GM06990 (cell line): ENCODE measurements at regions not wholly inside any gene's neighbourhood (a gene's known extent, or its start where the extent isn't known, plus 50 kb on each side); places are given as distances from the start of the nearest gene placed in this dataset.
"Not testable (repeated sequence)": the region's sequence is repeated elsewhere in the genome, so short reads cannot be mapped to it uniquely, and the experiment has no call there.

Experiments
- DNase-seq: peaks from one replicate; pipeline ENCODE4 v3.0.0-alpha.2; 2011; ENCODE audit not compliant: insufficient read length; ENCODE audit errors: extremely low read depth
- H3K27me3 ChIP-seq: replicated peaks from 2 replicates; pipeline ENCODE4 v1.6.0; 2011; ENCODE audit warnings: low read length; ENCODE audit not compliant: control insufficient read depth, insufficient read depth
- H3K36me3 ChIP-seq: 2 replicates; pipeline ENCODE4 v1.5.1; 2011; ENCODE audit warnings: low read length; ENCODE audit not compliant: control insufficient read depth, insufficient read depth
- H3K4me3 ChIP-seq: replicated peaks from 2 replicates; pipeline ENCODE4 v1.5.1; 2011; ENCODE audit warnings: low read depth, mild to moderate bottlenecking, control low read depth, low read length

DNA sequence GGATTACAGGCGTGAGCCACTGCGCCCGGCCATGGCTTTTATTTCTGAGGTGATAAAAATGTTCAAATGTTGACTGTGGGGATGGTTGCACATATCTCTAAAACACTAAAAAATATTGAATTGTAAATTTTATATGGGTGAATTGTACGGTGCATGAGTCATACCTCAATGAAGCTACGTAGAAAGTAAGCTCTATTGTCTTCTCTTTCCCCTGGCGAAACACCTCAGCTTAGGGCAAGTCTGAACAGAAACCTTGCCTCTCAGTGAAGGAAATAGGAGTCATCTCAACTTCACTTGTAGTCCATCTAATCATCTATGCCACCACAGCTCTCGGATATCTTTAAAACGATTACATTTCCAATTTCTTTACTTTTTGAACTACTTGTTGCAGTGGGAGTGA is 238.2 kb downstream of the SPATA31A6 start:
- not testable (repeated sequence) for DNase-seq

DNA sequence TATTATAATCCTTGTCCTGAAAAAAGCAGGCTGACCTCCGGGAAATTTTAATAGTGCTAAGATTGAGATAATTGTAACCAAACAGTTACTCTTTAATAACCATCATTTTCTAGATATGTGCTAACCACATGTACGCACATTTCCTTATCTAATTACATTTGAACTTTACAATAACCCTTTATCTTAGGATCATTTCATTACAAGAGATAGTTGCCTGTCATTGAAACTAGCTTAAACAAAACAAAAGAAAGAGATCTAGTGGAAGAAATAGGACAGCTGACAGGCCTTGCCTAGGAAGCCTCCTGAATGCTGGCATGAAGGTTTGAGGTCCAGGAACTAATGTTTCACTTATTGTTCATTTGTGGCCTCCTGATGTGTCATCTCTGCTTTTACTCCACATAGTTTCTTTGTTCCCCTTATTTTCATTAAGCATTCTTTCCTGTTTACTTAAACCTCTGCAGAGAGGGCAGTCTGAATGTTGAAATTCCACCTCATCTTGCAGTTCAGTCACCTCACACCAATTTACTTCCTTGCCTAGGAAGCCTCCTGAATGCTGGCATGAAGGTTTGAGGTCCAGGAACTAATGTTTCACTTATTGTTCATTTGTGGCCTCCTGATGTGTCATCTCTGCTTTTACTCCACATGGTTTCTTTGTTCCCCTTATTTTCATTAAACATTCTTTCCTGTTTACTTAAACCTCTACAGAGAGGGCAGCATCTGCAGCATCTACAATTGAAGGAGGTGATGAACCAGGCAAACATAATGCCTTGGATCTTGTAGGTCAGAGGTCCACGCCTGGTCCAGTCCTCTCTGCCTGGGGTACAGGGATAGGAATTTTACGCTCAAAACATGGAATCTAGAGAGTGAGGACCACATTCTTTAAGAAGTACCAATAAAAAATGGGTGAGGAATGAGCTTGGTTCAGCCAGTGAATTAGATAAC is 247.5 kb downstream of the SPATA31A6 start:
- not testable (repeated sequence) for DNase-seq

More for the DNA sequence above, 238.2 kb downstream of the SPATA31A6 start:
- H3K4me3 ChIP-seq, H3K36me3 ChIP-seq, H3K27me3 ChIP-seq: not testable (repeated sequence)

DNA sequence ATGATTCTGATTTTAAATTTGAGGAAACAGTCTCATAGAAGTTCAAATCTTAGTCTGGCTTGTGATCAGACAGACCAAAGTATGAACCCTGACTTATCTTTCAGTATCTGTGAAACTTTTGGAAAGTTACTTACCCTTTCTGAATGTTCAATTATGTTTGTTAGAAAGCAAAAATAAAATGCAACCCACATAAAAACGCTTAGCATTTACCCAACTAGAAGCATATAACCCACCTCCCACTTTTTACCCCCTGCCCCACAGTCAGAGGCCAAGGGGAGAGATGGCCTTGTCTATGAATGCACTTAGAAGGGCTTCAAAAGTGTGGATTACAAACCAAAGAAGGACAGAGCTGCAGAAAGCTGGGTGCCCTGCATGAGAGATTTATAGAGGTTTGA is 248.2 kb downstream of the SPATA31A6 start:
- not testable (repeated sequence) for H3K36me3 ChIP-seq

More for the DNA sequence above, 247.5 kb downstream of the SPATA31A6 start:
- H3K27me3 ChIP-seq, H3K36me3 ChIP-seq, H3K4me3 ChIP-seq: not testable (repeated sequence)

DNA sequence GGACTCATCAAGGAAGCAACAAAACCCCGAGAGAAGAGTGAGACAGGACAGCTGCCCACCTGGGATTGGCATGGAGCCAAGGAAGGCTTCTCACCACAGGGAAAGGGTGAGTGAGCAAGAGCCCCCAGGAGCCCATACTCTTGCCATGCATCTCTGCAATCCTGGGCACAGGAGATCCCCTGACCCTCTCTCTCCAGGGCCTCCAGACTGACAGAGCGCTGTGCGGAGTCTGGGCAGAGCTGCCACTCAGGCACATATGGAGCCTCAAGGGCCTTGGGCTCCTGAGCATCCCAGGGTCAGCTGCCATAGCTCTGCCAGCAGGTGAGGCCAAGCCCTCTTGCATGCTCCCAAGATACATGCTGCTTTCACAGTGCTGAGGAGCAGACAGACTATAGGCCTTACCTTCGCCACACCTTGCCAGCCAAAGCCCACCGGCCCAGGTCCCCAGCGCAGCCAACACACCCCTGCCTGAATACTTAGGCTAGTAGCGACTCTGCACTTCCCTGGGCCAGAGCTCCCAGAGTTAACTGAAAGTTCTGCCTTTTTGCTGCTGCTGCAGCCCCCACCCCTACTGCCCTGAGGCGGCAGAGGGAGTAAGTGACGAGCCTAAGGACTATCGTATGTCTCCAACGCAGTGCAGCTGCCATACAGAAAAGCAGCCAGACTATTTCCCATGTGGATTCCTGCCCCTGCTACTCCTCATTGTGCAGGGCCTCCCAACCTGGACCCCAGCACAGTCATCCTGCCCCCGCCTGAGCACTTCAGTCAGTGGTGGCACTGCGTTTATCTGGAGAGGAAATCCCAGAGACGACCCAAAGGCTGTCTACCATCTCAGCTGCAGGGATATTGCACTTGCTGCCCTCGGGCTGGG is 251.6 kb downstream of the SPATA31A6 start:
- H3K36me3 ChIP-seq, H3K4me3 ChIP-seq, H3K27me3 ChIP-seq, DNase-seq: not testable (repeated sequence)

More for the DNA sequence above, 248.2 kb downstream of the SPATA31A6 start:
- H3K27me3 ChIP-seq, DNase-seq, H3K4me3 ChIP-seq: not testable (repeated sequence)

DNA sequence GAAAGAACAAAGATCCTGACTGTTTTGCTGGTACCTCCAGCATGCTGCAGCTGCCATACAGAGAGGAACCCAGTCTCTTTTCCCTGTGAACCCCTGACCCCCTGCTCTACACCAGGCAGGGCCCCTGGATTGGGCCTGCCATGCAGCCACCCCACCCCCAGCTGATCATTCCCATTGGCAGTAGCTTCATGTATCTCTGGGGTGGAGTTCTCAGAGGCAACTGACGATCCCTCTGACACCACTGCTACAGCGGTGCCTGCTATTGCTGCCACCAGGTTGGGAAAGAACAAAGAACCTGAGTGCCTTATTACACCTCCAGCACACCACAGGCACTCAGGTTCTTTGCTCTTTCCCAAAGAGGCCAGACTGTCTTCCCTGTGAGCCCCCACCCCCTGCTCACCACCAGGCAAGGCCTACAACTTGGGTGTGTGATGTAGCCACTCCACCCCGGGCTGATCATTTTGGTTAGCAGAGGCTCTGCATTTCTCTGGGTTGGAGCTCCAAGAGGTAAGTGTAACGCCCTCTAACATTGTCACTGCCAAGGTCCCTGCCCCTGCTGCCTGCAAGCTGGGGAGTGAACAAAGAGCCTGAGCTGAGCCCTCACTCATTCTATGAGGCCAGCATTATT is 252.4 kb downstream of the SPATA31A6 start:
- not testable (repeated sequence) for H3K4me3 ChIP-seq, H3K36me3 ChIP-seq, DNase-seq, H3K27me3 ChIP-seq

DNA sequence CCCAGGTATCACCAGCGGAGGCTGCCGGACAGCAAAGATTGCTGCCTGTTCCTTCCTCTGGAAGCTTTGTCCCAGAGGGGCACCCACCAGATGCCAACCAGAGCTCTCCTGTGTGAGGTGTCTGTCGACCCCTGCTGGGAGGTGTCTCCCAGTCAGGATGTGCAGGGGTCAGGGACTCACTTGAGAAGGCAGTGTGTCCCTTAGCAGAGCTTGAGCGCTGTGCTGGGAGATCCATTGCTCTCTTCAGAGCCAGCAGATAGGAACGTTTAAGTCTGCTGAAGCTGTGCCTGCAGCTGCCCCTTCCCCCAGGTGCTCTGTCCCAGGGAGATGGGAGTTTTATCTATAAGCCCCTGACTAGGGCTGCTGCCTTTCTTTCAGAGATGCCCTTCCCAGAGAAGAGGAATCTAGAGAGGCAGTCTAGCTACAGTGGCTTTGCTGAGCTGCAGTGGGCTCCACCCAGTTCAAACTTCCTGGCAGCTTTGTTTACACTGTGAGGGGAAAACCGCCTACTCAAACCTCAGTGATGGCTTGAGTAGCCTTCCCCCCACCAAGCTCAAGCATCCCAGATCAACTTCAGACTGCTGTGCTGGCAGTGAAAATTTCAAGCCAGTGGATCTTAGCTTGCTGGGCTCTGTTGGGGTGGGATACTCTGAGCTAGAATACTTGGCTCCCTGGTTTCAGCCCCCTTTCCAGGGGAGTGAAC is 253.7 kb downstream of the SPATA31A6 start:
- H3K36me3 ChIP-seq, H3K27me3 ChIP-seq, DNase-seq, H3K4me3 ChIP-seq: not testable (repeated sequence)

DNA sequence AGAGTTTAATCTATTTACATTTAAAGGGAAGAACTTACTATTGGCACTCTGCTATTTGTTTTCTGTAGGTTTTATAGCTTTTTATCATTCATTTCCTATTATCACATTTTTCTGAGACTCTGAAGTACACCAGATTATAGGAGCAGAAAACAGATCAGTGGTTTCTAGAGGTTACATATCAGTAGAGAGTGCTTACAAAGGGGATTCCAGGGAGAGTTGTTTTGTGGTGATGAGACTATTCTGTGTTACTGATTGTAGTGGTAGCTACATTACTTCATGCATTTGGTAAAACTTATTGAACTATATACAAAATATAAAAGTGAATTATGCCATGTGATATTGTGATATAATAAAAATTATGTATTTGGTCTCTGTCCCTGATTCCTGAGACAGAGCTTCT is 259.2 kb downstream of the SPATA31A6 start:
- not testable (repeated sequence) for DNase-seq, H3K4me3 ChIP-seq, H3K27me3 ChIP-seq, H3K36me3 ChIP-seq

DNA sequence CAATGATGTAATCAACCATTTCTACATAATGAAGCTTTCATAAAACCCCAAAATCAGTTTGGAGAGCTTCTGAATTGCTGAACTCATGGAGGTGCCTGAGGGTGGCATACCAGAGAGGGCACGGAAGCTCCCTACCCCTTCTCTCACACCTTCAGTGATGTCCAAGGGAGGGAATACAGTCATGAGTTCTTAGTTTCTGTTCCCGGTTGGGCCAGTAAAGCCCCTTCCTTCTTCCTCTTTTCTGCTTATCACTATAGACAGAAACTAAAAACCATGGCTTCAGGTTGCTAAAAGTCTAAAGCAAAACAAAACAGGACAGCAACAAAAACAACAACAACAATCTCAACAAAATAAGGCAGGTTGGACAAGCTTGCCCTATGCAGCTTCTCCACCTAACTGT is 260.0 kb downstream of the SPATA31A6 start:
- not testable (repeated sequence) for H3K27me3 ChIP-seq, DNase-seq, H3K36me3 ChIP-seq, H3K4me3 ChIP-seq

DNA sequence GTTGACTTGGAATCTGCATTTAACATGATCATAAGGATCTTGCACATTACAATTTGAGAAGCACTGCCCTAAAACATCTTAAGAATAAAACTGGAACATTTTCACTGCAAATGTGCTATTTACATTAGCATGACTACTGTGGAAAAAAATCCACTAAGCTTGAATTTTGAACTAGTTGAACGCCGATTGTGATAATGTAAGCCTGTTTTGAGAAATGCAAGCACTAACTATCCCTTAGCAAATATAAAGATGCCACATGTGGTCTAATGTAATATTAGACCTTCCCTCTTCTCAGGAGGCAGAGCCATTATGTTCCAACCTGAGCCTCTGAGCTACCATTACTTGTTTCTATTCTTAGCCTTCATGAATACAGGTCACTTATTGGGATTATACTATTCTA is 278.0 kb downstream of the SPATA31A6 start:
- DNase-seq, H3K27me3 ChIP-seq, H3K4me3 ChIP-seq, H3K36me3 ChIP-seq: not testable (repeated sequence)

DNA sequence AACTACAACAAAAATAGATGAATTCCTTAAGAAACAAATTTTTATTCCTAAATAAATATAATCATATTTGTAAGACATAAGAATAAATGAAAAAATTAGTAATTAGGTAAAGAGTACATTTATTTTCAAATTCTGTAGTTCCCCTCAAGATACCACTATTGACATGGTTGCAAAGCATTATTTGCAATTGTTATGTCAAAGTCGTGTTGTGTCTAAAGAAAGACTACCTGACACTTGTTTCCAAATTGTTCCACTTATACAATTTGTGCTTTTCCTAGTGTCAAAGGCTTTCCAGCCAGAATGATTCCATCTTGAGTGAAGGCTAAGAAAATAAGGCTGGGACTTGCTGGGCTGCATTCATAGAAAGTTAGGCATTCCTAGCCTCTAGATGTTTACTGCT is 278.4 kb downstream of the SPATA31A6 start:
- not testable (repeated sequence) for H3K36me3 ChIP-seq, DNase-seq, H3K4me3 ChIP-seq, H3K27me3 ChIP-seq

DNA sequence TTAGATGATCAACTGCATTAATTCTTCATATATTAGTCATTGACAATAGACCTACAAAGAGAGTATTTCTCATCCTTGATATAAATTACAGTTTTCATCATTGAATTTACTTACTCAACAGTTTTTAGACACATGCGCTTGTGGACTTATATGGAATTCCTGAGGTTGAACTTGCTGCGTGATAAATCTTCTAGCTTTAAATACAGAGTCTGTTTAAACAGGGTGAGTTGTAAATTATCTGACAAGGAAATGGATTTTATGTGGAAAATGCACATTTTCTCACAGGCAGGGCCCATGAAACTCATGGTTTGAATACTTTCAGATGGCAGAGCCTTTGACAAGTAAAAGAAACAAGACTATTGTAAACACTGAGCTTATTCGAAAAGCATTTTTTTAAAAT is 280.5 kb downstream of the SPATA31A6 start:
- not testable (repeated sequence) for DNase-seq, H3K27me3 ChIP-seq, H3K4me3 ChIP-seq, H3K36me3 ChIP-seq
